Thoracic aorta (tissue), 2 donors: ENCODE measurements at regions not wholly inside any gene's neighbourhood (a gene's known extent, or its start where the extent isn't known, plus 50 kb on each side); places are given as distances from the start of the nearest gene placed in this dataset.

Experiments used
- ATAC-seq: fragments of 150-250 bp; one replicate; pipeline ENCODE4 v1.8.0; 2017; ENCODE audit warnings: low read depth; ENCODE audit not compliant: insufficient number of reproducible peaks, low FRiP score
- DNase-seq: peaks from one replicate; pipeline ENCODE4 v3.0.0-alpha.2; 2020; ENCODE audit warnings: low spot score
- H3K27ac ChIP-seq, 2 donors: fragments of 200-600 bp; sonication (generic); 1 replicate in 1 of 2; 2 replicates in 1 of 2; pipeline ENCODE4 v1.5.1; 2016; ENCODE audit warnings: mild to moderate bottlenecking in 2 of 2, moderate library complexity in 2 of 2
- H3K27me3 ChIP-seq: fragments of 200-600 bp; sonication (generic); replicated peaks from 2 replicates; pipeline ENCODE4 v1.6.0; 2016; ENCODE audit warnings: mild to moderate bottlenecking; ENCODE audit not compliant: insufficient read depth
- H3K36me3 ChIP-seq: fragments of 200-600 bp; sonication (generic); one replicate; pipeline ENCODE4 v1.5.1; 2016
- H3K4me1 ChIP-seq, 2 donors: fragments of 200-600 bp; sonication (generic); 1 replicate in 1 of 2; 2 replicates in 1 of 2; pipeline versions ENCODE4 v1.5.1 to v1.6.0; 2016; ENCODE audit warnings: low read depth in 2 of 2, mild to moderate bottlenecking in 1 of 2; ENCODE audit not compliant: control insufficient read depth in 1 of 2
- H3K4me3 ChIP-seq: fragments of 200-600 bp; sonication (generic); 2 replicates; pipeline ENCODE4 v1.5.1; 2016; ENCODE audit warnings: mild to moderate bottlenecking
- H3K9me3 ChIP-seq: fragments of 200-600 bp; sonication (generic); 2 replicates; pipeline ENCODE4 v1.5.1; 2016
- TF ChIP-seq, protein P1 (sequence below): fragments of 200-600 bp; sonication (generic); IDR thresholded peaks from one replicate; pipeline ENCODE4 v1.5.1; 2019; ENCODE audit warnings: antibody characterized with exemption

DNA sequence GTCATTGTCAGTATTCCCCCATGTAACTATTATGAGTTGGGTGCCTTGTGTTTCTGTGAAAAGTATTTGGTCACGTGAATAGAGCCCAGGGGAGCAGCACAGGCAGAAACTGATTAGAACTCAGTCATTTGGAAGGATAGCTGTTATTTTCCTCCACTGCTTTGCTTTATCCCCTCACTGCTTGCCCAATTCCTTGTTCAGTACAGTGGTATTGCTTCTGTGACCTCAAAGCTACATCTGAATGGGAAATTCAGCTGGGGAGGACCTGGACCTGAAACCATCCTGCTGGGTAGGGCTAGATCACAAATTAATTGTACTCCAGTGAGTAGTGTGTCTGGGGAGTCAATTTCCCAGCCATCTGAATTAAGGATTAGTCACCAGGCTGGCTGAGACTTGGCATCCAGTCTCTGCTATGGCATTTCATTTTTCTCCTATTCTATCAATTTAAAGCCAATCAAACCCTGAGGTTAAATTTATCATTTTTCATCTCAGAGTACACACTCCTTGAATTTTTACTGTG is 1231.6 kb upstream of the GYPC start:
- H3K36me3 ChIP-seq = no peaks in the 10 kb centered on the region
- H3K4me1 ChIP-seq = no peaks in the 10 kb centered on the region
- DNase-seq (no peak), ATAC-seq (no peak)
- TF ChIP-seq, protein P1, sequence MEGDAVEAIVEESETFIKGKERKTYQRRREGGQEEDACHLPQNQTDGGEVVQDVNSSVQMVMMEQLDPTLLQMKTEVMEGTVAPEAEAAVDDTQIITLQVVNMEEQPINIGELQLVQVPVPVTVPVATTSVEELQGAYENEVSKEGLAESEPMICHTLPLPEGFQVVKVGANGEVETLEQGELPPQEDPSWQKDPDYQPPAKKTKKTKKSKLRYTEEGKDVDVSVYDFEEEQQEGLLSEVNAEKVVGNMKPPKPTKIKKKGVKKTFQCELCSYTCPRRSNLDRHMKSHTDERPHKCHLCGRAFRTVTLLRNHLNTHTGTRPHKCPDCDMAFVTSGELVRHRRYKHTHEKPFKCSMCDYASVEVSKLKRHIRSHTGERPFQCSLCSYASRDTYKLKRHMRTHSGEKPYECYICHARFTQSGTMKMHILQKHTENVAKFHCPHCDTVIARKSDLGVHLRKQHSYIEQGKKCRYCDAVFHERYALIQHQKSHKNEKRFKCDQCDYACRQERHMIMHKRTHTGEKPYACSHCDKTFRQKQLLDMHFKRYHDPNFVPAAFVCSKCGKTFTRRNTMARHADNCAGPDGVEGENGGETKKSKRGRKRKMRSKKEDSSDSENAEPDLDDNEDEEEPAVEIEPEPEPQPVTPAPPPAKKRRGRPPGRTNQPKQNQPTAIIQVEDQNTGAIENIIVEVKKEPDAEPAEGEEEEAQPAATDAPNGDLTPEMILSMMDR = no peak
- no peaks in the 10 kb centered on the region for H3K9me3 ChIP-seq
- H3K27me3 ChIP-seq = no peaks in the 10 kb centered on the region
- H3K27ac ChIP-seq = no peak overlapping the region
- H3K4me3 ChIP-seq = no peak overlapping the region

DNA sequence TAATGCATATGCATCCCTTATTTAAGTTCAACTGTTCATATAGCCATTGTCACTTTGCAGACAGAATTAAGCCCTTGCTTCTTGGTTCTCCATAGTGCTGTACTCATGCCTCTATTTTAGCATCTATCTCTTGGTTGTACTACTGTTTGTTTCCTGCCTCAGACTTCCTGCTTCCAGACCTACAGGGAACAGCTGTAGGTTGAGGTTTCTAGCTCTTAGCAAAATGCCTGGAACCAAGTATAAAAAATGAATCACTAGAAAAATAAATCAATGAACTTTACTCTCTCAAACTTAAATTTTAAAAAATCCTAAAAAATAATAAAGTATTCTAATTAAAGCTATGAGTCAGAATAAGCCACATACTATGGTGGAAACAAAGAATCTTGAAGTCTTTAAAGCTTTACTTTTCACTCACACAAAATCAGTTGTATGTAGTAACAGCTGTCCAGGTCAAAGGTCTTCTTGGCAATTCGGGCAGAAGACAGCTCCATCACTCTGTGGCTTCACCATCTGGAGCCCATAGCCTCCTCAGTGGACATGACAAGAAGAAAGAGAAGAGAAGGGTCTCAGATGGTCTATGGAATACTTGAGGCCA is 1228.1 kb upstream of the GYPC start:
- no peaks in the 10 kb centered on the region for H3K4me1 ChIP-seq
- H3K9me3 ChIP-seq = no peaks in the 10 kb centered on the region
- H3K27me3 ChIP-seq = no peaks in the 10 kb centered on the region
- TF ChIP-seq, protein P1 = no peak
- DNase-seq = no peak
- no peak overlapping the region for H3K27ac ChIP-seq
- H3K36me3 ChIP-seq = no peaks in the 10 kb centered on the region
- ATAC-seq = no peak
- H3K4me3 ChIP-seq = no peak overlapping the region

GRCh38 chr2:125444106-125444505 is 1211.9 kb upstream of the GYPC start:
- no peaks in the 10 kb centered on the region for H3K9me3 ChIP-seq
- no peak overlapping the region for H3K4me3 ChIP-seq
- no peak overlapping the region for H3K27ac ChIP-seq
- no peaks in the 10 kb centered on the region for H3K27me3 ChIP-seq
- H3K4me1 ChIP-seq = no peaks in the 10 kb centered on the region
- H3K36me3 ChIP-seq = no peaks in the 10 kb centered on the region
- DNase-seq (no peak), ATAC-seq (no peak)
- TF ChIP-seq, protein P1 = no peak

DNA sequence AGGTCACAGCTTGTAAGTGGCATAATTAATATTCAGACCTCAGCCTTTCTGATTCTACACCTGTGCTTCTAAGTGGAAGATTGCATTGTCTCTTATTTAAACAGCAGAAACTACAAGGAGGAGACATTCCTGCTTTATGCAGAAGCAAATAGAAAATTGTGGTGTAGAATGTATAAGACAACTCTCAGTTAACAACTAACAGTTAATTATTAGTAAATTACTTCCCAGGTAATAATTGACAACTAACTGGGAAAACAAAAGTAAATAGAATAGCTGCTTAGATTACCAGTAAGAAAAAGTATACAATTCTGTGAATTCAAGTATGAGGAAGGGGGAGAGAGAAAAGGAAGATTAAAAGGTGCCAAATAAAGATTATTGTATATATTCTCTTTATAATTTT is 1210.5 kb upstream of the GYPC start:
- Histone ChIP-seq H3K9me3 (no peaks in the 10 kb centered on the region), H3K4me3 (no peak overlapping the region), H3K27ac (no peak overlapping the region), H3K36me3 (no peaks in the 10 kb centered on the region), H3K4me1 (no peaks in the 10 kb centered on the region), H3K27me3 (no peaks in the 10 kb centered on the region)
- no peak for DNase-seq
- TF ChIP-seq, protein P1 = no peak
- no peak for ATAC-seq

GRCh38 chr2:125450092-125450491 is 1205.9 kb upstream of the GYPC start:
- Histone ChIP-seq H3K9me3 (no peaks in the 10 kb centered on the region), H3K4me3 (no peak overlapping the region), H3K27me3 (no peaks in the 10 kb centered on the region), H3K4me1 (no peaks in the 10 kb centered on the region), H3K36me3 (no peaks in the 10 kb centered on the region), H3K27ac (no peak overlapping the region)
- TF ChIP-seq, protein P1 = no peak
- DNase-seq (no peak), ATAC-seq (no peak)
